B cell (primary cell): ENCODE measurements at regions not wholly inside any gene's neighbourhood (a gene's known extent, or its start where the extent isn't known, plus 50 kb on each side); places are given as distances from the start of the nearest gene placed in this dataset.

Experiments used
- CTCF ChIP-seq: fragments of 200-600 bp; IDR thresholded peaks from one replicate; pipeline ENCODE4 v1.8.0; 2022; ENCODE audit warnings: antibody characterized with exemption, mild to moderate bottlenecking
- EZH2 ChIP-seq: IDR thresholded peaks from 2 replicates; pipeline ENCODE4 v1.6.1; 2012; ENCODE audit warnings: borderline replicate concordance, low read depth, mild to moderate bottlenecking, moderate library complexity, low read length; ENCODE audit not compliant: insufficient read depth, poor library complexity, severe bottlenecking

- TF ChIP-seq CTCF: no peak
- TF ChIP-seq EZH2: no peak
Observed at GRCh38 chr5:52580921-52581320, 206.8 kb upstream of the ITGA1 start.
